AG04450 (cell line): ENCODE measurements at regions not wholly inside any gene's neighbourhood (a gene's known extent, or its start where the extent isn't known, plus 50 kb on each side); places are given as distances from the start of the nearest gene placed in this dataset.

ENCODE experiments used
- CTCF ChIA-PET: fragments of 300-600, 350-600 bp; formaldehyde crosslinking; extraction: SDS; loops from one replicate; lab custom pipeline; 2022; ENCODE audit warnings: antibody characterized with exemption, inconsistent platforms; lab: Charles Lee
- POLR2A ChIA-PET: fragments of 350-600 bp; formaldehyde crosslinking; extraction: SDS; loops from one replicate; lab custom pipeline; 2021; ENCODE audit warnings: antibody characterized with exemption, inconsistent platforms; lab: Yijun Ruan, JAX
- DNase-seq: peaks from one replicate; pipeline ENCODE4 v3.0.0-alpha.2; 2011; ENCODE audit warnings: low read depth, low spot score
- H3K27ac ChIP-seq: one replicate; pipeline ENCODE4 v1.5.1; 2012; ENCODE audit warnings: low read depth, low read length, control low read depth
- H3K27me3 ChIP-seq: one replicate; pipeline ENCODE4 v1.6.0; 2012; ENCODE audit warnings: low read length; ENCODE audit not compliant: control insufficient read depth, insufficient read depth
- H3K4me3 ChIP-seq: 2 replicates; pipeline ENCODE4 v1.5.1; 2011; ENCODE audit warnings: mild to moderate bottlenecking, low read depth, low read length, control low read depth
- H3K9me3 ChIP-seq: 2 replicates; pipeline ENCODE4 v1.5.1; 2012; ENCODE audit warnings: low read length; ENCODE audit not compliant: control insufficient read depth, insufficient read depth
- TF ChIP-seq, protein P1 (sequence below): IDR thresholded peaks from 2 replicates; pipeline ENCODE4 v1.5.1; 2011; ENCODE audit warnings: low read depth, low read length, control low read depth, inconsistent platforms

- Histone ChIP-seq H3K9me3 (no peaks in the 10 kb centered on the region), H3K27me3 (no peaks in the 10 kb centered on the region), H3K4me3 (no peak overlapping the region), H3K27ac (no peak overlapping the region)
- TF ChIP-seq, protein P1, sequence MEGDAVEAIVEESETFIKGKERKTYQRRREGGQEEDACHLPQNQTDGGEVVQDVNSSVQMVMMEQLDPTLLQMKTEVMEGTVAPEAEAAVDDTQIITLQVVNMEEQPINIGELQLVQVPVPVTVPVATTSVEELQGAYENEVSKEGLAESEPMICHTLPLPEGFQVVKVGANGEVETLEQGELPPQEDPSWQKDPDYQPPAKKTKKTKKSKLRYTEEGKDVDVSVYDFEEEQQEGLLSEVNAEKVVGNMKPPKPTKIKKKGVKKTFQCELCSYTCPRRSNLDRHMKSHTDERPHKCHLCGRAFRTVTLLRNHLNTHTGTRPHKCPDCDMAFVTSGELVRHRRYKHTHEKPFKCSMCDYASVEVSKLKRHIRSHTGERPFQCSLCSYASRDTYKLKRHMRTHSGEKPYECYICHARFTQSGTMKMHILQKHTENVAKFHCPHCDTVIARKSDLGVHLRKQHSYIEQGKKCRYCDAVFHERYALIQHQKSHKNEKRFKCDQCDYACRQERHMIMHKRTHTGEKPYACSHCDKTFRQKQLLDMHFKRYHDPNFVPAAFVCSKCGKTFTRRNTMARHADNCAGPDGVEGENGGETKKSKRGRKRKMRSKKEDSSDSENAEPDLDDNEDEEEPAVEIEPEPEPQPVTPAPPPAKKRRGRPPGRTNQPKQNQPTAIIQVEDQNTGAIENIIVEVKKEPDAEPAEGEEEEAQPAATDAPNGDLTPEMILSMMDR = no peak
- no peak for DNase-seq
- POLR2A ChIA-PET = no interaction called here
- CTCF ChIA-PET = no interaction called here
Observed at GRCh38 chr1:30287976-30288375, 435.4 kb downstream of the MATN1 start.

DNA sequence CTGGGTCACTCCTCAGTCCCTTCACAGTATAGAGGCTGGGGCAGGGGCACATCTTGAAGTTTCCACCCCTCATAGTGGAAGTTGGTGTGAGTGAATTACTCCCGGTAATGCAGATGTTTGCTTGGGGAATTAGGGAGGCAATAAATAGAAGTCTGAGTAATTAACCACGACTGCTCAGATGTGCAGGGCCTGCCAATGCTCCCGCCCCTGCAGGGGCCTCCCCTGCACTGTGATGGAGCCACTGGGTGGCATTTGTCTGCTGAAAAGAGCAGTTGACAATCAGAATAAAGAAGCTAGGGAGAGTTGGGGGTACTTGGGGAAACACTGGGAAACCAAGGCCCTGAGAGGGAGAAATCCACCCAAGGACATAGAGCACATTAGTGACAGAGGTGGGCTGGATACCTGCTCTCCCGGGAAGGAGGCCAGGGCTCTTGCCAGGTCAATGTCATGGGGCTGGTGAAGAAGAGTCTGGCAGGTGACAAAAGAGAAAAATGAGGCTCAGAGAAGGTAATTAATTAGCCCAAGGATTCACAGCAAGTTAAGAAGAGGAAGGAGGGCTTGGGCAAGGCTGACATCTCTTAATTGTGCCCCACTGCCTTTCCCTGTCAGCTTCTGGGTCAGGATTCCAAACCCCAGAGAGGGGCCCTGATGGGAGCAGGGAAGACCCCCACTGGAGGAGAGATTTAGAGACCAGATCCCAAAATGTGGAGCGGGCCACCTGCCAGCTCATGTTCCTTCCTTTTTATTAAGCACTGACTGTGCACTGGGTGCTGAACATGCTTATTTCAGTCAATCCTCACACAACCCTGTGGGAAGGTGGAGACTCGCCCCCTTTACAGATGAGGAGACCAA, 436.2 kb downstream of the MATN1 start:
- Histone ChIP-seq H3K4me3 (no peak overlapping the region), H3K9me3 (no peaks in the 10 kb centered on the region), H3K27me3 (no peaks in the 10 kb centered on the region), H3K27ac (no peak overlapping the region)
- POLR2A ChIA-PET = no interaction called here
- CTCF ChIA-PET = no interaction called here
- DNase-seq = no peak
- TF ChIP-seq, protein P1 = no peak

DNA sequence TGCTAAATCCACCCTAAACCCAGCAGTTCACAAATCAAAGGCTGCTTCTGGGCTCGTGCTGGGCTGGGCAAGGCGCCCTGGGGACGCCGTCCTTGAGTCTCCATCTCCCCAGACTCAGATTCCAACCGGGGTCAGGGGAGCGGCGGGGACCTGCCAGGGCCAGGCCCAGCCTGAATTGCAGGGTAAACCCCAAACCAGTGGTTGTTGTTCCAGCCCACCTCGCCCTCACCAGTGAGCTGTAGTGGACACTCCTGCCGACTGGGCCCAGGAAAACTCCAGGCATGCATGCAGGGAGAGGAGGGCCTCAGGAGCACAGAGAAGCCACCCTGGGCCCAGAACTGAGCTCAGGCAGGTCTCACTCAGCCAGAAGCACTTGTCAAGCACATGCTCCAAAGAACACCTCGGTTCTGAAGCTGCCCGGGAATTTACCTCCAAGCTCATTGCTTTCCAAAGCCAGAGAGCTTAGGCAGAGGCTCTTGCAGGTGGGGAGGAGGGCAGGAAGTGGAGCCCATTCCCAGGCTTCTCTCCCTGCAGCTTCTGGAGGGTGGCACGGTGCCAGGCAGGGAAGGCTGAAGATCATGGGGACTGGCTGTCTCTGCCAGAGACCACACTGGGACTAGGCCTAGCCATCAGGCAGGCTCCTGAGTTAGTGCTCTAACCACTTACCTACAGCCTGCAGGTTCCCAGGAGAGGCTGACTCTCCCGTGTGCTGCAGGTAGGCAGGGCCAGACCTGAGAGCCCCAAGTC, 437.0 kb downstream of the MATN1 start:
- POLR2A ChIA-PET = no interaction called here
- CTCF ChIA-PET = no interaction called here
- no peak overlapping the region for H3K4me3 ChIP-seq
- no peaks in the 10 kb centered on the region for H3K9me3 ChIP-seq
- DNase-seq = no peak
- TF ChIP-seq, protein P1 = no peak
- H3K27me3 ChIP-seq = no peaks in the 10 kb centered on the region
- H3K27ac ChIP-seq = no peak overlapping the region

- H3K27me3 ChIP-seq = no peaks in the 10 kb centered on the region
- no peak overlapping the region for H3K27ac ChIP-seq
- no peaks in the 10 kb centered on the region for H3K9me3 ChIP-seq
- ChIA-PET POLR2A (no interaction called here), CTCF (no interaction called here)
- no peak overlapping the region for H3K4me3 ChIP-seq
- no peak for DNase-seq
- TF ChIP-seq, protein P1 = no peak
Observed at GRCh38 chr1:30285501-30285932, 437.9 kb downstream of the MATN1 start.
